SK-N-SH (cell line): ENCODE measurements at regions not wholly inside any gene's neighbourhood (a gene's known extent, or its start where the extent isn't known, plus 50 kb on each side); places are given as distances from the start of the nearest gene placed in this dataset.

Experiments
- EZH2phosphoT487 ChIP-seq: fragments of 200-600 bp; sonication (generic); IDR thresholded peaks from 2 replicates; pipeline ENCODE4 v1.6.1; 2017; ENCODE audit warnings: low read depth, mixed run types, mild to moderate bottlenecking, antibody characterized with exemption, moderate library complexity, borderline replicate concordance
- NFIC ChIP-seq: IDR thresholded peaks from 2 replicates; pipeline ENCODE4 v1.4.0; 2012; ENCODE audit warnings: borderline replicate concordance
- RAD21 ChIP-seq: IDR thresholded peaks from 2 replicates; pipeline ENCODE4 v1.6.1; 2012; ENCODE audit warnings: mild to moderate bottlenecking, low read length
- RFX5 ChIP-seq: IDR thresholded peaks from 2 replicates; pipeline ENCODE4 v1.6.1; 2012; ENCODE audit warnings: mild to moderate bottlenecking, improper control_type of control experiment, low read length
- TAF1 ChIP-seq: IDR thresholded peaks from 2 replicates; pipeline ENCODE4 v1.6.1; 2012; ENCODE audit warnings: low read depth, mild to moderate bottlenecking, low read length, moderate library complexity, borderline replicate concordance
- TEAD4 ChIP-seq: IDR thresholded peaks from 2 replicates; pipeline ENCODE4 v1.4.0; 2012; ENCODE audit warnings: mild to moderate bottlenecking, borderline replicate concordance; ENCODE audit not compliant: insufficient read depth
- YY1 ChIP-seq: IDR thresholded peaks from 2 replicates; pipeline ENCODE4 v1.4.0; 2012; ENCODE audit warnings: low read depth, mild to moderate bottlenecking
- TF ChIP-seq, protein P1 (sequence below): fragments of 200-600 bp; sonication (generic); IDR thresholded peaks from 2 replicates; pipeline ENCODE4 v1.6.1; 2017; ENCODE audit warnings: antibody characterized with exemption, mild to moderate bottlenecking, moderate library complexity
- TF ChIP-seq, protein P2 (sequence below): fragments of 150-350 bp; IDR thresholded peaks from 2 replicates; pipeline ENCODE4 v1.6.1; 2017; ENCODE audit warnings: antibody characterized with exemption, low read length, low read depth, borderline replicate concordance
- TF ChIP-seq, protein P3 (sequence below): IDR thresholded peaks from 2 replicates; pipeline ENCODE4 v1.4.0; 2012; ENCODE audit warnings: low read depth
- TF ChIP-seq, protein P4 (sequence below): IDR thresholded peaks from 2 replicates; pipeline ENCODE4 v1.4.0; 2012; ENCODE audit warnings: low read depth, borderline replicate concordance

DNA sequence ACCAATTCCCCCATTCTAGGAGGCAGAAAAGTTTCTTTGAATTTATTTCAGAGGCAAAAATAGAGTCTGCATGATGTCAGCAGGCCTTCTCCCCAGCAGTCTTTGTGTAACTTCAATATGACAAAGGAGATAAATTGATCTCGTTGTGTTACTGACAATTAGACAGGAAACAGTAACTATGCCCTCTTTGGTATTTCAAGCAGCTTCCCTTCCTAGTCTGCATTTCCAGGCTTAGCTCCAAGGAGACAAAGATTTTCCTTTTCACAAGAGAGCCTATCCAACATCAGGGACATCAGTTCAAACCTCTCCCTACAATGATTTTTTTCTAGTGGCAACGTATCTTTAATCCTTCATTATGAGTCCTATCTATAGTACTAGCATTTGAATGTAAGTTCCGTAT lies 245.9 kb upstream of the HSF2 start:
- TF ChIP-seq, protein P1, sequence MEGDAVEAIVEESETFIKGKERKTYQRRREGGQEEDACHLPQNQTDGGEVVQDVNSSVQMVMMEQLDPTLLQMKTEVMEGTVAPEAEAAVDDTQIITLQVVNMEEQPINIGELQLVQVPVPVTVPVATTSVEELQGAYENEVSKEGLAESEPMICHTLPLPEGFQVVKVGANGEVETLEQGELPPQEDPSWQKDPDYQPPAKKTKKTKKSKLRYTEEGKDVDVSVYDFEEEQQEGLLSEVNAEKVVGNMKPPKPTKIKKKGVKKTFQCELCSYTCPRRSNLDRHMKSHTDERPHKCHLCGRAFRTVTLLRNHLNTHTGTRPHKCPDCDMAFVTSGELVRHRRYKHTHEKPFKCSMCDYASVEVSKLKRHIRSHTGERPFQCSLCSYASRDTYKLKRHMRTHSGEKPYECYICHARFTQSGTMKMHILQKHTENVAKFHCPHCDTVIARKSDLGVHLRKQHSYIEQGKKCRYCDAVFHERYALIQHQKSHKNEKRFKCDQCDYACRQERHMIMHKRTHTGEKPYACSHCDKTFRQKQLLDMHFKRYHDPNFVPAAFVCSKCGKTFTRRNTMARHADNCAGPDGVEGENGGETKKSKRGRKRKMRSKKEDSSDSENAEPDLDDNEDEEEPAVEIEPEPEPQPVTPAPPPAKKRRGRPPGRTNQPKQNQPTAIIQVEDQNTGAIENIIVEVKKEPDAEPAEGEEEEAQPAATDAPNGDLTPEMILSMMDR = no peak
- TF ChIP-seq, protein P2, sequence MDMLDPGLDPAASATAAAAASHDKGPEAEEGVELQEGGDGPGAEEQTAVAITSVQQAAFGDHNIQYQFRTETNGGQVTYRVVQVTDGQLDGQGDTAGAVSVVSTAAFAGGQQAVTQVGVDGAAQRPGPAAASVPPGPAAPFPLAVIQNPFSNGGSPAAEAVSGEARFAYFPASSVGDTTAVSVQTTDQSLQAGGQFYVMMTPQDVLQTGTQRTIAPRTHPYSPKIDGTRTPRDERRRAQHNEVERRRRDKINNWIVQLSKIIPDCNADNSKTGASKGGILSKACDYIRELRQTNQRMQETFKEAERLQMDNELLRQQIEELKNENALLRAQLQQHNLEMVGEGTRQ = no peak
- TF ChIP-seq, protein P3, sequence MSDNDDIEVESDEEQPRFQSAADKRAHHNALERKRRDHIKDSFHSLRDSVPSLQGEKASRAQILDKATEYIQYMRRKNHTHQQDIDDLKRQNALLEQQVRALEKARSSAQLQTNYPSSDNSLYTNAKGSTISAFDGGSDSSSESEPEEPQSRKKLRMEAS = no peak
- TF ChIP-seq TEAD4 (no peak), EZH2phosphoT487 (no peak), RFX5 (no peak), RAD21 (no peak), NFIC (no peak), TAF1 (no peak), YY1 (no peak)
- TF ChIP-seq, protein P4, sequence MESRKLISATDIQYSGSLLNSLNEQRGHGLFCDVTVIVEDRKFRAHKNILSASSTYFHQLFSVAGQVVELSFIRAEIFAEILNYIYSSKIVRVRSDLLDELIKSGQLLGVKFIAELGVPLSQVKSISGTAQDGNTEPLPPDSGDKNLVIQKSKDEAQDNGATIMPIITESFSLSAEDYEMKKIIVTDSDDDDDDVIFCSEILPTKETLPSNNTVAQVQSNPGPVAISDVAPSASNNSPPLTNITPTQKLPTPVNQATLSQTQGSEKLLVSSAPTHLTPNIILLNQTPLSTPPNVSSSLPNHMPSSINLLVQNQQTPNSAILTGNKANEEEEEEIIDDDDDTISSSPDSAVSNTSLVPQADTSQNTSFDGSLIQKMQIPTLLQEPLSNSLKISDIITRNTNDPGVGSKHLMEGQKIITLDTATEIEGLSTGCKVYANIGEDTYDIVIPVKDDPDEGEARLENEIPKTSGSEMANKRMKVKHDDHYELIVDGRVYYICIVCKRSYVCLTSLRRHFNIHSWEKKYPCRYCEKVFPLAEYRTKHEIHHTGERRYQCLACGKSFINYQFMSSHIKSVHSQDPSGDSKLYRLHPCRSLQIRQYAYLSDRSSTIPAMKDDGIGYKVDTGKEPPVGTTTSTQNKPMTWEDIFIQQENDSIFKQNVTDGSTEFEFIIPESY = no peak
